ENCODE measurements at regions not wholly inside any gene's neighbourhood (a gene's known extent, or its start where the extent isn't known, plus 50 kb on each side); places are given as distances from the start of the nearest gene placed in this dataset.

DNA sequence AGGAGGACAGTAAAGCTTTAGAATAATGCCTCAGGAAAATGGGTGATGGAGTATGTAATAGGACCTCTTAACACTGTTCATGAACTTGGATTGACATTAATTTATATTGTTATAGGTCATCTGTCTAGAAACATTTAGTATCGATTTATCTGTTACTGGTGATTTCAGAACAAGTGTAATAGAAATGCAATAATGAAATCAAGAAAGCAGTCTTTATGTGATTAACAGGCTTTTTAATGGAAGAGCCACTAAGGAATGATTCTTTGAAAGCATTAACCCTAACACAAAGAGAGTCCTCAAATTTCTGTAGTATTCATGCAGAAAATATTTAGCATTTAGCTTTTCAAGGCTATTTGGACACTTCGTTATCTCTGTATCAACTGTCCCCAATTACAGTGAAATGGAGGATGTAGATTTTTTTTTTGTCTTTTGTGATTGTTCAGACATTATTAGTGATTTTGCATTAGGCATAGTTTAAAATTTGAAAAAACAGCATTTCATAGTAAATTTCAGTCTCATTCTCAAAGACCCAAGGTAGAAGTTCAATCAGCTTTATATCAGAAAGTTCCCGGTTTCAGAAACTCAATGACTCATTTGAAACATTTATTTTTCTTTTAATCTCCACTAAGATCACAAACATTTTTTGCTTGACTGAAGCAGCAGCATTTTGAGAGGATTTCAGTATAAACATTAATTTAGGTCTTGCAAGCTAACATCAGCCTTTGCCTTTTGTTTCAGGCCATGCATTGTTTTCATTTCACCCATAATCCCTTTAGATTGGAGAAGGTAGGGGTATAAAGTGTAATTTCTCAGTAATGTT, 56.3 kb downstream of the AGTR2 start:
- no peak for DNase-seq

DNA sequence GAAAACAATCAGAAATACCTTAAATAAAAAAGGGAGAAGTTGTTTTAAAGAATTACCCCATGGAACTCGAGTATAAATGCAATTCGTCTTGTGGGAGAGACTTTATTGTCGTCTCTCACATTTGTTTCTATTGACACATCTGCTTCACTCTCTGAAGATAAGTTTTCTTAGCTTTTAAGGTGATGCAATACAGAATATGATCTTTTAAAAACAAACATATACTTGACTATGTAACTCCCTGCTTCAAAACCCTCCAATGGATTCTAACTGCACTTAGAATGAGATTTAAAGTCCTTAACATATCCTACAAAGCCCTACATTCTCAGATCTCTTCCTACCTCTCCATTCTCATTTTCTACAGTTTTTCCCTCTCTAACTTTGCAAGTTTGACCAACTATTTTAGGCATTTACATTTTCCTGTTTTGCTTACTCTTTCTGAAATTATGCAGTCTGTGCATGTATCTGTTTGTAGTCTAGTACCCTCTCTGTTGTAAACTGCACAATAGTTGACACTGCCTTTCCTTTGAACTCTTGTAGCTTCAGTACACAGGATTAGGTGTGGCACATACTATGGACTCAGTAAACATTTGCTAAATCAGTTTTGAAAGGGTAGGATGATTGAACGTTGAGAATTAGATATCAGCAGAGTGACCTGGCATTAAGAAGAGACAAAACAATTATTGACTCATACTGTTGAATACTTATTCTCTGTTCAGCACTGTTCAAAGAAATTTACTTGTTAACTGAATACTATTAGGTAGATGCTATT, 59.8 kb downstream of the AGTR2 start:
- no peak for DNase-seq

DNA sequence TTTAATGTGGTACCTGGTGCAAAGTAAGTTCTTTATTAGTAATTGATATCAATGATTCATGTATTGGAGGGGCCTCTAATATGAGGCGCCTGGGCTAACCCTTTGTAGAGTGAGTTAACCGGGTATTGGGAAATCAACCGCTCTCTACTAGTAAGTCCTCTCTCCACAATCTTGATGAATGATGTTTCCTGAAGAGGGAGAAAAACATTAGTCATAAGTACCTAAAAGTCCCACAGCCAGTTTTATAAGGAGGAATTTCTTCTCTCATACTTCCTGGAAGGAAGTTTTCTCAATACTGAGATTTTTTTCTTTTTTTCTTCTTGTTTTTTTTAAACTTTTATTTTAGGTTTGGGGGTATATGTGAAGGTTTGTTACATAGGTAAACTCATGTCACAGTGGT, 62.3 kb downstream of the AGTR2 start:
- no peak for DNase-seq

DNA sequence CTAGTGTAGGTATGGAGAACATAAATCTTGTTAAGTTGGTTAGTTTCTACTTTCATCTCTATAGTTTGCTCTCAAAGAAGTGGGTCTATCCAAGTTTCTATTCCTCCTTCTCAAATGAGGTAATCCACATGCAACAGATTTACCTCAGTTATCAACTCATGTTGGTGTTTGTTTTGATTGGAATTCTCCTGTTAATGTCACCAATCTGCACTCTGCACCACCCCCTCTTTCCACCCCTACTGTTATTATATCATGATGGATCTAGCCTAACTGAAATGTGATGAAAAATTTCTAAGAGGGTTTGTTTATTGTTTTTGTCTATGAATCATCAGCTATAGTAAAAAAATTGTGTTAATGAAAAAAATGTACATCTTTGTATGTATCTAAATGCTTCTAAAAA, 66.1 kb downstream of the AGTR2 start:
- DNase-seq: no peak

DNA sequence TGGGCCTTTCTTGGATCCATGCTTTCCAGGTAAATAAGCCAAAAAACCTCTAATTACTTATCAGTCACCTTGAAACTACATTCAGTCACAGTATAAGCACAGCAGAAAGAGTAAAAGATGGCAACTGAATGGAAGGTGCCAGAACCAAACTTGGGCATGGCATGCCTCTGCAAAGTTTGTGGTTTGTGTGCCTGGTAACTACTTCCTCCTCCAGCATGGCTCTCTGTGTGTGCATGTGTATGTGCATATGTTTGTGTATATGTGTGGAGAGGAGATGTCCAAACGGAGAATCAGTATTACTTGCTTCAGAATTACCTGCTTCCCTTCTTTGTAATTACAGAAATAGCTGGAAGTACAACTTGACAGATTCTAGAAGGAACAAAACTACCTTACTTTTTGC, 67.5 kb downstream of the AGTR2 start:
- DNase-seq: no peak

DNA sequence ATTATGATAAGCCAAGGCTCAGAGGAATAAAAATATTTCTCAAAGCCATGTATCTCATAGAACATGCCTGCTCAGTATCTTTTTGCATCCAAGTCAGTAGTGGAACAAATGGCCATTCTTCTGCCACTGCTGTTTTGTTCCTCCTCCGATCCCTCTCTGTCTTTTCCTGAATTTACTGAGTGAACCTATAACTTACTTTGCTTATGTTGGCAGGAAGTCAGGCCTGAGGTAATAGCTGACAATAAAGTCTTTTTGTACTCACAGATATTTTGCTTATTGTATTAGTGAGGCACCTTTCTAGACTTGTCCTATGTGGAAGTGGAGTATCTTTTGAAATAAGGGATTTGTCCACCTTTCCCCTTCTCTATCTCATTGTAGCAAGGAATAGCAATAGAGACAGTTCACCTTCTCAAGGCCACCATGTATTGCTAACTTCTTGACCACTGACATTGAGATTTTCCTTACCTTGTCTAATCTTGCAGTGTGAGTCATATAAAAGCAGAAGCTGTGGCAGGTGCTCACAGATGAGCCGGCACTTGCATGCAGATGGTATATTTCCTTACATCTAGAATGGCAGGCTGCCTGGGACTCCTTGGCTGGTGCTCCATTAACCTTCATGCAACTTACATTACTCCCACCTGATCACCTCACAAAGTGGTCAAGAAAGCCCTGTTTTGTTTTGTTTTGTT, 68.2 kb downstream of the AGTR2 start:
- no peak for DNase-seq

DNA sequence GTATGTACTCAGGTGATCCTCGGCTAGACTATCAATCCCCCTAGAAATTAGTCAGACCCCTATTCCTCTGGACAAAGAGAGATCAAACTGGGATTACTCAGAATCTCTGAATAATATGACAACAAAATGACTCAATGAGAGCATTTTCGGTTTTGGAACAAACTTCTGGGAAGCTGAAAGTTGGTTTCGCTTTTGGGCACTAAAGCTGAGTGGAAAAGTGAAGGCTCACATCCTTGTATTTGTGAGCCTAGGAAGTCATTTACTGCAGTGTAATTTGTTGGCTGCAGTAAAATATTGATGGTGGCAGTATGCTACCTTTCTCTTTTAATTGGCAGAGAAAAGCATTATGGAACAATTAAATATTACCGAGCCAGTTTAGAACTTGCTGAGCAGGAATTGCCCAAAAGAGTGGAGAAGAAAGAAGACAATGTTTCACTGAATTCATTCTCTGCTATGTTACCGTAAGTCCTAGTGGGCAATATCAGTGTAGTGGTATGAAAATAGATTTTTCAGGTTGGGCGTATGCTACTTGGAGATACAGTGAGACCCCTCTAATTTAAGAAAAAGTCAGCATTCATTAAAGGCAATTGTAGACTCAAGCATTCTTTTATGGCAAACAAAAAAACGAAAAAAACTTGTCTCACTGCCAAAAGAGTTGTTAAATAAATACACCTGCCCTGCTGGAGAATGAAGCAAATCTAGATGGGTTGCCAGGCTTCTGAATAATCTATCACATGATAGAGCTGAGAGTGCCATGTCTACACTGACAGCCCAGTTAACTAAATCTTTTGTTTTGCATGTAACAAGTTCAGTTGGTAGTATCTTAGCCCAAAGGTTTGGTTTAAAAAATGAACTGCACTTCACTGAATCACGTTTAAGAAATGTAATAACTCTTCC, 69.6 kb downstream of the AGTR2 start:
- DNase-seq: peak; percentile 87

DNA sequence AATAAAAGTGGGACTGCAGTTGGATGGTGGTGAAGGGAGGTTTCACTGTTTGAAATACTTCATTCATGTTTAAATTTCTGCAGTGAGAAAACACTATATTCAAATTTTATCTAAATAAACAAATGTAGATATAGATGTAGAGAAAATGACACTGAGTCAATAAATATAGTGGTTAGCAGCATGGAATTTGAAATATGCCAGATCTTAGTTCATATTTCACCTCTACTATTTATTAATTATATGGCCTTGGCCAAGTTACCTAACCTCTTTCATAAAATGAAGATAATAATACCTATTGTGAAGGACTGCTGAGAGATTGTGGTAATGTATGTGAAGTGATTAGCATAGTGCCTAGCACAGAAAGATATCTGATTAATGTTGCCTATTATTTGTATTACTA, 70.5 kb downstream of the AGTR2 start:
- no peak for DNase-seq

DNA sequence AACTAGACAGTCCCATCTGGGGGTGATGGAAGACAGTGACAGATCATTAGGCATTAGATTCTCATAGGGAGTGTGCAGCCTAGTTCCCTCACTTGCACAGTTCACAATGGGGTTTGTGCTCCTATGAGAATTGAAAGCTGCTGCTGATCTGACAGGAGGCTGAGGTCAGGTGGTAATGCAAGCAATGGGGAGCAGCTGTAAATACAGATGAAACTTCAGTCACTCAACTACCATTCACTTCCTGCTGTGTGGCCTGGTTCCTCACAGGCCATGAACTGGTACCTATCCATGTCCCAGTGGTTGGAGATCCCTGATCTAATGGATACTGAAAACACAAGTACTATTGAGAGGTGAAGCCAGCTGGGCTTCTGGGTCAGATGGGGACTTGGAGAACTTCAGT, 72.5 kb downstream of the AGTR2 start:
- no peak for DNase-seq

DNA sequence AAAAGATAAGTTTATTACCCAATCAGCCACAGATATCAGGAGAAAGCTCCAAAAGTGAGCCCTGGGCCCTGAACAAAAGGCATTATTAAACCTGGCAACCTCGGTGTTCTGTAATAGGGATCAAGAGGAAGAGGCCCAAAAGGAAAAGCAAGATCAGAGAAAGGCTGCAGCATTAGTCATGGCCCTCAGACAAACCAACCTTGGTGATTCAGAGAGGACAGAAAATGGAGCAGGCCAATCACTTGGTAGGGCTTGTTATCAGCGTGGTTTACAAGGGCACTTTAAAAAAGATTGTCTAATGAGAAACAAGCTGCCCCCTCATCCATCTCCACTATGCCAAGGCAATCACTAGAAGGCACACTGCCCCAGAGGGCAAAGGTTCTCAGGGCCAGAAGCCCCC, 75.7 kb downstream of the AGTR2 start:
- DNase-seq: no peak

DNA sequence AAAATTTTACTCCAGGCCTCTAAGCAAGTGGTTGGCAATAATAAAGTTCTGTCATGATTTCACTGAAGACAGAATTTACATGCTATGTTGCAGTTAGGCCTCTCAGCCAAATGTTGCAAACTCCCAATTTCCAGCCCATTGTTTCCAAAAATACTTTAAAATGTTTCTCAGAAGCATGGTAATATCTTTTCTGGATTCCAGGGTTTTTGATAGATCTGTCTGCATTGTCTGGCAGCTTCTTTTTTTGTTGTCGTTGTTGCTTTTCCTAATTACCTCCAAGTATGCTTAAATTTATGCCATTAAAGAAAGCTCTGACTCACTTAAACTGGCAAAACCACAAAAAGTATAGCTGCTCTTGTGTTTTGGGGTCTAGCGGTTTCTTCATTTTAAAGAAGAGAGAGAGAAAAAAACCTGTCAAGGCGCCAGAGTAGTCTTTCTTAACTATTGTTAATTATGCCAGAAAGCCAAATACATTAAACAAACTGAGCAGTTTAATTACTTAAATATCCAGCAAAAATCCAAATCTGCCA, 97.0 kb downstream of the AGTR2 start:
- DNase-seq: no peak

DNA sequence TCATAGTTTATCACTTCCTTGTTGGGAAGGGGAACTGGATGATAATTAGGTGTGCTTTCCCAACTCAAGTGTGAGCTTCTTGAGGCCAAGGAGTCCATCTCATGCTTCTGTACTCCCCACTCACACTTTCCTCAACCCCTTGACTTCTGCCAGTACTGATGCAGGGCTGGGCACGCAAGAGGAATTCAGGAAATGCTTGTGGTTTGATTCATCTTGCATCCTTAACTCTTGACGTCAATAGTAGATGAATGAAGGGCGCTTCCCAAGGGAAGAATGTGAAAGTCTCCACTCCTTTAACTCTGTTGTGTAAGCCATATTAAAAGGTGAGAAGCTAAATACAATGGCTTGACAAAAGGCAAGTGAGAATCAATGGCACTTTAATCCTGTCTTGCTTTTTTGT, 101.8 kb downstream of the AGTR2 start:
- no peak for DNase-seq

DNA sequence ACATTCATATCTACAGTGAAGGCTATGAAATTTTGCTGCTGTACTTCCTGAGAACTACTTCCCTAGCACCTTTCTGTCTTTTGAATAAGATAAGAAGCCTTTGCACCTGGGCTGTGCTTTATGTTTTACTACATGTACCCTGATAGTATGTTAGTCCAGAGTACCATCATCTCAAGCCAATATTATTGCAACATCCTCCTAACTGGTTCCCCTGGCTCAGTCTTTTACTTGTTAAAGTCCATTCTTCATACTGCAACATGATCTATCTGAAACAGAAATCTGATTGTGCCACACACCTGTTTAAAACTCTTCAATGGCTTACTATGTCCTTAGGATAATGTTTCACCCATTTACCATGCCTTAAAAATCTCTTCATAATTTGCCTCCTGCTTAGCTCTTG, 102.3 kb downstream of the AGTR2 start:
- DNase-seq: no peak

DNA sequence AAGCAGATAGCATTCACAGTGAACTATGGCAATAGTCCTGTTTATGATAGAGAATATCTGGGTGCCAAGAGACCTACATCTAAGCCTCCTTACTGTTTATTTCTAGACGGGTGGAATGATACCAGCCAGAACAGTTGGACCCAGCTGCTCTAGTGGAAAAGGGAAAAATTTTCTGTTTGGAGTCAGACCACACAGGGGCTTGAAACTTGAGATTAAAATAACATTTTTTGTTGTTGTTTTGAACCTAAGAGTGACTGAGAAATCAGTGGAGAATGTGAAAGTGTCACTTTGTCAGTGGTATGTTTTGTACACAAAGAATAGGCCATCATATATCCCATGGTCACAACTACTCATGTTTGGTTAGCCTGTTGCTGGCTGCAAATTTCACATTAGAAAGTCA, 105.7 kb downstream of the AGTR2 start:
- no peak for DNase-seq

DNA sequence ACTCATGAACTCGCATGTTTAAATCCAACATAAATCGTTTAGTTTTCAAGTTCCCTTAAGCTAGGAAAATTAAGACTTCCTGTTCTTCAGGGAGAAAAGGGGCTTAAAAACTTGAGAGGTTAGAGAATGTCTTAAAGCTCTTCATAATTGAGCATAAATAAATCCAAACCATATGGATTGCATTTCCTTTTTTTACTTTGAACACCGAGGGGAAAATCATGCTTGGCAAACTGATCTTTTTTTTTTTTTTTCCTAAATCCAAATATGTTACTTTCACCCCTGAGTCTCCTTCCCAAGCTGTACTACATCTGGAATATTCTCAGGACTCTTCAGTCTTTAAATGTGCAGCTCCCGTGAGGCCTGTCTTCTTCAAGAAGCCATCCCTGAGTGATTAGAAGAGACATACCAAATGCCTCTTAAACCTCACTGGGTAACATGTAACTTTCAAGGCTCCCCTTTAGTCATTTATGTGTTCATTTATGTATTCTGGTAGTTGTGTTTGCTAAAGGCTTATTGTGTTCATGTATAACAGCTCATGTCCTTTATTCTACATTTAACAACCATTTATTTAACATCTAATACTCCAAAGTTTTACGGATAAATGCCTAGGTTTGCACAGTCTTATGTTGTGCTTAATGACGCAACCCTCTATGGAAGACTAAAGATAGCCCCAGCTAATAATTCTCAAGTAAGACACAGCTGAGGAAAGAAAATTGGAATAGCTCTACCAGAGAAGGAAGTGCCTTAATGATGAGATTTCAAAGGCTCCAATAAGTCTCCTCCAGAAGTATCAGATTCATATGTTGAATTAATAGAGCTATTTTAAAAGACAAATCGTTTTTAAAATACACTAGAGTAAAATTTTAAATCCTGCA, 107.0 kb downstream of the AGTR2 start:
- no peak for DNase-seq

DNA sequence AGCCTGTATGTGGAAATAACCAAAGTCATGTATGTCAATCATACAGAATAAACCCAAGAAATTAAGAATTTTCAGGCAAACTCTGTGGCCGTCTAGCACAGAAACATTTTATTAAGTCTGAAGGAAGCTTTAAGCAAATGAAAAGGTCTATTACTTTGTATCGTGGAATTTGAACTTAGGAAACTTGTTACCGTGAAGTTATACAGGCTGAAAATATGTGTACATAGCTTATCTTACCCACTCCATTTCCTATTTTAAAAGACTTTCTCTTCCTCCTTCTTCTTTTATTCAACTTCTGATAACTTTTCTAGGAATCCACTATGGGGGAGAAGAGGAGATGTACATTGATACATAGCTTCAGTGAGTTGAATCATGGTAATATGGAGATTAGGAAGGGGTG, 108.3 kb downstream of the AGTR2 start:
- no peak for DNase-seq

DNA sequence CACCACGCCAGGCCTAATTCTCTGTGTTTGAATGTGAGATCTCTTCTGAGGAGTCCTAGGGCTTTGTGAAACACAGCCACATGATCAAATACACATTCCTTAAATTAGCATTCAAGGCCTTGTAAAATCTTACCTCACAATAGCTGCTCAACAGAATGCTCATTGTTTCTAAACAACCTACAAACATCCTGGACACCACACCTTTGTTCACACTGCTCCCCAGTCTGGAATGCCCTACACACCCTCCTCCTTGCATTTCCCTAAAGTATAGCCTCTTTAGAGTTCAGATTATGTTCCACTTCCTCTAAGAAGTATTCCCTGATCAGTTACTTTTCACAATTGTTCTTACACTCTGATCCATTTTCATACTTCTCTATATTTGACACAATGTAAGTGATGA, 110.6 kb downstream of the AGTR2 start:
- DNase-seq: no peak

DNA sequence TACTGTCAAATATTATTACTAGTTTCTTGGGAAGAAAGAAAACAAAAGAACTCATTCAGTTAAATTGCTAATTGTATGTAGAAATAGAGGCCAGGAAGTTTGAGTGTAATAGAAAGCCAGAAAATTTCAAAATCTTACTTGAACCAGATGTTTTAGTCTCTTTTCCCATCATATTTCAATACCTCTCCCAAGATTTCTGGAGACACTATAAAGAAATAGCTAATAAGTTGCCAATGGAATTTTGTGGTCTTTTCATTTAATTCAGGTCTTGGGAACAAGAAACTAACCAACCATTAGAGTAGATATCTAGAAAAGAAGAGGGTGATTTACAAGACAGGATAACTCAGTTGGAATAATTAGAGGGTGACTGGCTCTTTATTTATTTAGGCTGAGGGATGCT, 112.2 kb downstream of the AGTR2 start:
- DNase-seq: no peak

DNA sequence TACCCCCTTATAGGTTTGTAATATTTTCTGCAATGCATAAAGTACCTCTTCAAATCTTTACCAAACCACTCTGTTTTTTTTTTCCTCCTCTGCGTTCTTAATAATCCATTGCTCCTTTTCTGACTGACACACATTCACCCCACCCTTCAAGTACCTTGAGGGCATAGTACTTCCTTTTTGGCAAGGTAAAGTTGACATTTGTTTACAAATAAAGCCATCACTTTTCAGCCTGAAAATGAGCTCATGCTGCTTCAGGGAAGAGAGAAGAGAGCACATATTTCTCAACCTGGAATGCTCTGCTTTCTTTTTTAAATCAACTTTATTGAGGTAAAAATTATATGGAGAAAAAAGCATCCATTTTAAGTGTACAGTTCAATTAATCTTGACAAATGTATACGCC, 113.9 kb downstream of the AGTR2 start:
- no peak for DNase-seq

DNA sequence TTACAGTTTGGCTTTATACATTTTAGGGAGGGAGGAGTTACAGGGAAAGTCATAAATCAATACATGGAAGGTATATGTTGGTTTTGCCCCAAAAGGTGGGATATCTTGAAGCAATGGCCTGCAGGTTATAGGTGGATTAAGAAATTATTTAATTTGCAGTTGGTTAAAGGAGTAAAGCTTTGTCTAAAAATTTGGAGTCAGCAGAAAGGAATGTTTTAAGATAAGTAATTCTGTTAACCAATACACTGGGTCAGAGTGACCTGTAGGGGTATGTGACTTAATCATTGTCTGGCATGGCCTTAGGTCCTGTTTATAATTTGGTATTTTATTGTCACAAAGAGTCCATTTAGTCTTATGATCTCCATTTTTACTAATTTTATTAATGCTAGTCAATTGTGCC, 115.0 kb downstream of the AGTR2 start:
- DNase-seq: no peak

DNA sequence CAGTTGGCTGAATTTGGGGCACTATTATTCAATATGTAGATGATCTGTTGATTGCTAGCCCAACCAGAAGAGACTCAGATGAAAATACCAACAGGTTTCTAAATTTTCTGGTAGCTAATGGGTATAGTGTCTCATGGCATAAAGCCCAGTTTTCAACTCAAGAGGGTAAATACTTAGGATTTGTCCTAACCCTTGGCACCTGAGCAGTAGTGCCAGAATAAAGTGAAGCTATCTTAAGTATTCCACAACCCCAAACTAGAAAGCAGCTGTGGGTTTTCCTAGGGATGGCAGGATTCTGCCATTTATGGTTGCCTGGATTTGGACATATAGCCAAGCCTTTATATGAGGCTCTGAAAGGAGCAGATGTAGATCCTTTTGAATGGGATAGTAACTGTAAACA, 119.0 kb downstream of the AGTR2 start:
- DNase-seq: no peak

DNA sequence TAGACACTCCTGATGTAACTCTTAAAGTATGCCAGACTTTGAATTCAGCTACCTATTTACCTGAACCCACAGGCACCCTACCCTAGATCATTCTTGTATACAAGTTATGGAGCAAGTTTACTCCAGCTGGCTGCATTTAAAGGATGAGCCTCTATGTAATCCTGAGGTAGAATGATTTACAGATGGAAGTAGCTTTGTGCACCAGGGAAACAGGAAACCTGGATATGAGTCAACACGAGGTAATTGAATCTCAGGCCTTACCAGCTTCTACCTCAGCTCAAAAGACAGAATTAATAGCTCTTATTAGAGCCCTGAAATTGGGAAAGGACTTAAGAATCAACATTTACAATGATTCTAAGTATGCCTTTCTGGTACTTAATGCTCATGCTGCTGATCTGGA, 119.8 kb downstream of the AGTR2 start:
- DNase-seq: no peak

All from NCI-H345 (cell line).